Endodermal cell (in vitro differentiated cells): ENCODE measurements at regions not wholly inside any gene's neighbourhood (a gene's known extent, or its start where the extent isn't known, plus 50 kb on each side); places are given as distances from the start of the nearest gene placed in this dataset.

ENCODE experiments used
- DNase-seq: peaks from one replicate; pipeline ENCODE4 v3.0.0-alpha.2; 2017
- H3K27ac ChIP-seq: 2 replicates; pipeline ENCODE4 v1.5.1; 2013; ENCODE audit warnings: mild to moderate bottlenecking, low read depth, low read length, moderate library complexity
- H3K27me3 ChIP-seq: 2 replicates; pipeline ENCODE4 v1.6.1; 2013; ENCODE audit warnings: mild to moderate bottlenecking, low read length, moderate library complexity; ENCODE audit not compliant: insufficient read depth, control insufficient read depth, poor library complexity, severe bottlenecking
- H3K36me3 ChIP-seq: 2 replicates; pipeline ENCODE4 v1.7.0; 2013; ENCODE audit warnings: mild to moderate bottlenecking, low read length, moderate library complexity; ENCODE audit not compliant: control insufficient read depth, insufficient read depth
- H3K4me1 ChIP-seq: one replicate; pipeline ENCODE4 v1.7.0; 2013; ENCODE audit warnings: low read length; ENCODE audit not compliant: control insufficient read depth, insufficient read depth
- H3K4me3 ChIP-seq: 2 replicates; pipeline ENCODE4 v1.5.1; 2013; ENCODE audit warnings: mild to moderate bottlenecking, low read length, moderate library complexity
- H3K9ac ChIP-seq: 2 replicates; pipeline ENCODE4 v1.6.1; 2013; ENCODE audit warnings: mild to moderate bottlenecking, low read length, moderate library complexity; ENCODE audit not compliant: poor library complexity, severe bottlenecking; ENCODE audit errors: extremely low read depth
- H3K9me3 ChIP-seq: 2 replicates; pipeline ENCODE4 v1.6.1; 2013; ENCODE audit warnings: mild to moderate bottlenecking, low read length, moderate library complexity; ENCODE audit not compliant: control insufficient read depth
- H3K27ac Mint-ChIP-seq: 2 replicates; pipeline ENCODE4 v1.8.0; 2020; ENCODE audit warnings: mixed read lengths
- H3K27me3 Mint-ChIP-seq: 2 replicates; pipeline ENCODE4 v1.8.0; 2021; ENCODE audit warnings: mild to moderate bottlenecking, mixed read lengths; ENCODE audit not compliant: insufficient read depth
- H3K36me3 Mint-ChIP-seq: 2 replicates; pipeline ENCODE4 v1.8.0; 2020; ENCODE audit warnings: low read depth, mixed read lengths
- H3K4me1 Mint-ChIP-seq: 2 replicates; pipeline ENCODE4 v1.8.0; 2020; ENCODE audit warnings: mixed read lengths
- H3K4me3 Mint-ChIP-seq: 2 replicates; pipeline ENCODE4 v1.8.0; 2020; ENCODE audit warnings: mild to moderate bottlenecking, moderate library complexity, mixed read lengths
- H3K9me3 Mint-ChIP-seq: 2 replicates; pipeline ENCODE4 v1.8.0; 2020; ENCODE audit warnings: mild to moderate bottlenecking, mixed read lengths
- CTCF ChIP-seq: fragments of 200-600 bp; sonication (generic); conservative IDR thresholded peaks from 2 replicates; pipeline ENCODE4 v1.5.0; 2021; ENCODE audit warnings: antibody characterized with exemption, mild to moderate bottlenecking
- WGBS, 2 experiments: methylation state at CpG; one replicate each; pipeline versions ENCODE4 v1.1.5 to v1.1.7; 2013; ENCODE audit warnings: missing lambda C conversion rate in 2 of 2, mixed read lengths in 1 of 2; ENCODE audit not compliant: insufficient coverage in 1 of 2, insufficient read length in 1 of 2; 5-methylcytosine and 5-hydroxymethylcytosine counted together

GRCh38 chr2:220215785-220216184 lies 588.4 kb downstream of the SLC4A3 start:
- Histone ChIP-seq H3K4me1 (no peaks in the 10 kb centered on the region), H3K36me3 (no peaks in the 10 kb centered on the region), H3K4me3 (no peak overlapping the region), H3K27ac (no peak overlapping the region), H3K9me3 (no peaks in the 10 kb centered on the region), H3K27me3 (no peaks in the 10 kb centered on the region), H3K9ac (no peak overlapping the region)
- Mint-ChIP-seq H3K27me3 (no peaks in the 10 kb centered on the region), H3K4me3 (no peak overlapping the region), H3K9me3 (no peaks in the 10 kb centered on the region), H3K27ac (no peak overlapping the region), H3K36me3 (no peaks in the 10 kb centered on the region), H3K4me1 (peaks cover 13% of the 10 kb centered on the region)
- no peak for TF ChIP-seq CTCF
- DNase-seq = no peak
- WGBS, 2 experiments = 84 to 88% methylated on average over 2 to 3 of the region's 3 CpGs

GRCh38 chr2:220219371-220219770 lies 591.9 kb downstream of the SLC4A3 start:
- H3K9me3 ChIP-seq = no peaks in the 10 kb centered on the region
- no peaks in the 10 kb centered on the region for H3K36me3 ChIP-seq
- no peaks in the 10 kb centered on the region for H3K36me3 Mint-ChIP-seq
- H3K4me3 Mint-ChIP-seq = no peak overlapping the region
- H3K27me3 ChIP-seq = no peaks in the 10 kb centered on the region
- H3K27ac ChIP-seq = no peak overlapping the region
- H3K9me3 Mint-ChIP-seq = no peaks in the 10 kb centered on the region
- no peak for DNase-seq
- no peaks in the 10 kb centered on the region for H3K27me3 Mint-ChIP-seq
- H3K4me3 ChIP-seq = no peak overlapping the region
- no peak overlapping the region for H3K27ac Mint-ChIP-seq
- no peak overlapping the region for H3K9ac ChIP-seq
- peaks cover 16% of the 10 kb centered on the region for H3K4me1 Mint-ChIP-seq
- no peak for TF ChIP-seq CTCF
- no peaks in the 10 kb centered on the region for H3K4me1 ChIP-seq

- H3K9me3 Mint-ChIP-seq = no peaks in the 10 kb centered on the region
- no peak for DNase-seq
- no peaks in the 10 kb centered on the region for H3K27me3 ChIP-seq
- no peak overlapping the region for H3K4me3 ChIP-seq
- H3K27me3 Mint-ChIP-seq = no peaks in the 10 kb centered on the region
- WGBS, 2 experiments = 79 to 100% methylated on average over 2 of the region's 2 CpGs
- H3K4me3 Mint-ChIP-seq = no peak overlapping the region
- no peaks in the 10 kb centered on the region for H3K4me1 ChIP-seq
- H3K9me3 ChIP-seq = no peaks in the 10 kb centered on the region
- peaks cover 16% of the 10 kb centered on the region for H3K4me1 Mint-ChIP-seq
- no peak overlapping the region for H3K9ac ChIP-seq
- no peaks in the 10 kb centered on the region for H3K36me3 Mint-ChIP-seq
- H3K27ac ChIP-seq = no peak overlapping the region
- H3K27ac Mint-ChIP-seq = no peak overlapping the region
- no peak for TF ChIP-seq CTCF
- no peaks in the 10 kb centered on the region for H3K36me3 ChIP-seq
Measured at GRCh38 chr2:220220009-220220408, 592.6 kb downstream of the SLC4A3 start.
